ENCODE measurements at regions not wholly inside any gene's neighbourhood (a gene's known extent, or its start where the extent isn't known, plus 50 kb on each side); places are given as distances from the start of the nearest gene placed in this dataset.

GRCh38 chr2:226489775-226490541 lies 309.7 kb downstream of the IRS1 start:
- TF ChIP-seq POLR2AphosphoS5 (IDR thresholded peaks at IDR 0.05; ENCODE audit: low read depth, low read length) (no peak), TAF1 (IDR thresholded peaks at IDR 0.05; ENCODE audit: low read depth, low read length) (no peak)
